Hippocampal formation (tissue), 2 donors: ENCODE measurements at regions not wholly inside any gene's neighbourhood (a gene's known extent, or its start where the extent isn't known, plus 50 kb on each side); places are given as distances from the start of the nearest gene placed in this dataset.
"Not testable (repeated sequence)": the region's sequence is repeated elsewhere in the genome, so short reads cannot be mapped to it uniquely, and the experiment has no call there.

ENCODE experiments used
- DNase-seq, 2 donors: peaks; one replicate each; lab custom pipeline; 2025; lab: John Stamatoyannopoulos, UW

DNA sequence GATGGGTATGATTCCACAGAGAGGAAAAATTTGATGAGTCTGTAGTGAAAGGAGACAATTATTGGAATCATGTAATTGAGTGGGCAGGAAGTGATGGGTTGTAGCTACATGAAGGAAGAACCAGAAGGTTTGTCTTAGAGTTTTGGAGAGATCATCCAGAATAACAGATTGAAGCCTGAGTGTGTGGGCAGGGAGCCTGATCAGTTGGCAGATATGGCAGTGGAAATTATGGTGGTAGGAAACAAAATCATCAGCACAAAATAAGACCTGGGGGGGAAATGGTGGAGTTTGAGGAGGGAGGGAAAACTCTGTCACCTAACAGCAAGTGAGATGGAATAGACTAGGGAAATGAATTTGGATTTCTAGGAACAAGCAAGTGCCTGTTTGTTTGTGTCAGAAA lies 606.6 kb upstream of the MAP3K7 start:
- DNase-seq: no peak

DNA sequence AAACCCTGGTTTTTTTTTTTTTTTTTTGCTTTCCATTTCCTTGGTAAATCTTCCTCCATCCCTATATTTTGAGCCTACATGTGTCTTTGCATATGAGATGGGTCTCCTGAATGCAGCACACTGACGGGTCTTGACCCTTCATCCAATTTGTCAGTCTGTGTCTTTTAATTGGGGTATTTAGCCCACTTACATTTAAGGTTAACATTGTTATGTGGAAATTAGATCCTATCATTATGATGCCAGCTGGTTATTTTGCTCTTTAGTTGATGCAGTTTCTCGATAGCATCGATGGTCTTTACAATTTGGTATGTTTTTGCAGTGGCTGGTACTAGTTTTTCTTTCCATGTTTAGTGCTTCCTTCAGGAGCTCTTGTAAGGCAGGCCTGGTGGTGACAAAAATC lies 603.2 kb upstream of the MAP3K7 start:
- DNase-seq: not testable (repeated sequence)

- DNase-seq: no peak
These were observed 598.2 kb upstream of the MAP3K7 start for GRCh38 chr6:91185072-91185471.

GRCh38 chr6:91181416-91181815 lies 594.5 kb upstream of the MAP3K7 start:
- DNase-seq: no peak

- no peak for DNase-seq
These were observed 586.8 kb upstream of the MAP3K7 start for GRCh38 chr6:91173651-91174050.

DNA sequence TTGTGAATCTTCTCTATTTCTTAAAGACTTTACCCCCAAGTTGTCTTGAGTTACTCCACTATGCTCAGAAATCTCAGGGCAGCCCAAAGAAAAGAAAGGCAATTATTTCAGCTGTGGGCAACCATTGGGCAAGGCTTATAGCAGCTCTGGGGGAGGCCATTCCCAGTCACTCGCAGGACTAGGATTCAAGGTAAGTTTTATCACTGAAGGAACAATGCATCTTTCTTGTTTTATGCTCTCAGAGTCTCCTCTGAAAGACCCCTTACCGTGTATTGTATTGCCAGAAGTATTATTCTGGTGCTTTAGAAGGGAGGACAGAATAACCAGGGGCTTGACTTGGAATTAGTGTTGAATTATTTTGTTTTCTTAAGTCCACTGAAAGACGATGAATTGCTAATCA lies 586.3 kb upstream of the MAP3K7 start:
- no peak for DNase-seq

GRCh38 chr6:91171754-91172462 lies 585.0 kb upstream of the MAP3K7 start:
- DNase-seq: no peak

DNA sequence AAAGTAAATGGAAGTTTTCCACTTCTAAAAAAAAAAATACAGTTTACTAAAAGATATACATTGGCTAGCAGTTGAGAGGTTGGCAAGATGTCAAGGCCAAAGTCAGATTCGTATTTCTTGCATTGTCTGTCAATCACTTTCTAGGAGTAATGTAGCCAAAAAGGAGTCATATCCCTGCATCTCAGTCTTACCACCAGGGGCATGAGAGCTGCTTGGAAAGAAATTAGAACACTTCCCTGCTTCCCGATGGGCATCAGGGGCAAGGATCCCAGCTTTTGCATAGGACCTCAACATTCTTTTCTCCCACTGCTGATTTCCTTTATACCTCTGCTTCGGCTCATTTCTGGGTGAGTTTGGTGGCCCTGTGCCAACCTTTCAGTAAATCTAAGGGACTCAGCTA lies 581.0 kb upstream of the MAP3K7 start:
- DNase-seq: no peak

DNA sequence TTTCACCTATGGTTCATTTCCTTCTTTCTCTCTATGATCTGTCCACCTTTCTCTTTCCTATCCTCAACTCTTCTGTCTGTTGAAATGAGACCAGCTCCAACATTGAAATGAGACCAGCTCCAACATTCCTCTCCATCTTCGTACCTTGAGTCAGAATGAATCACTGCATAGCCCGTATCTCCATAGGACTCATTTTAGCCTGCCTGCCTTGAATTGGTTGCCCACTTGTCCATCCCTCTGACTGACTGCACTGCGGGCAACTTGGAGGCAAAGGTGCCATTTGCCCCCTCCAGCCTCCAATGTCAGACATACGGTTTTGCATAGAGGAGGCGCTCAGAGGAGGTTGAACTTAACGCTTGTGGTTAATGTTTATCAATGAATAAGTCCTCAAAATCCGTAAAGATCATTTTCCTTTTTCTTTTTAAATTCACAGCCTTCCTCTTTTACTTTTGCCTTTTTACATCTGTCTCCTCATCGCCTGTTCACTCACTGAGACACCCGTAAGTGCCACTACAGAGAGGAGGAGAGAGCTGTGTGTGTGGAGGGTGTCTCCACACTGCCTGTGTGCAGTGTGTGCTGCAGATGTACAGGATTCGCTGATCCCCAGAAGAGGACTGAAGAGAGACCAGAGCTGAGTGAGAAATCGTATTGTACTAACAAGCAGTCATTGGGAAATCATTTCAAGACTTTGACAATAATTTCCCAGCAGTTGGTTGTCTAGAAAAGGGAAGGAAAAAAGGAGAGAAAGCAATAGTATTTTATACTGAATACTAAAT lies 579.6 kb upstream of the MAP3K7 start:
- DNase-seq: no peak

DNA sequence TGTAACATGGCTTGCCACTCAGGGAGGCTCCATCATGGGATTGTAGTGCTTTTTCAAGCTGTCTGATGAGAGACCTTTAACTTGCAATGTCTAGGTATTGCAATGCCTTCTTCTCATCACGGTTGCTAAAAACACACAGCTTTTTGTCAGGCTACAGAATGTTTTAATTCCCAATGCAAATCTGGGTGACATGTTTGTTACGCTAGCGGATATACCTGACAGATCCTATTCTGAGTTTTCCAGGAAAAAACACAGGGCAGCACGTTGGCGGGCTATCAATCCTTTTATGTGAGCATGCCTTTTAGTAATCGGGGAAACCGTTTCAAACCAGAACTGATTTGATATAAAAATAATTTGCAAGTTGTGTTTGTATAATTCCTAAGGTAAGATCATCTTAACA lies 577.2 kb upstream of the MAP3K7 start:
- no peak for DNase-seq

- DNase-seq: no peak
These were observed 574.4 kb upstream of the MAP3K7 start for GRCh38 chr6:91161246-91161645.

DNA sequence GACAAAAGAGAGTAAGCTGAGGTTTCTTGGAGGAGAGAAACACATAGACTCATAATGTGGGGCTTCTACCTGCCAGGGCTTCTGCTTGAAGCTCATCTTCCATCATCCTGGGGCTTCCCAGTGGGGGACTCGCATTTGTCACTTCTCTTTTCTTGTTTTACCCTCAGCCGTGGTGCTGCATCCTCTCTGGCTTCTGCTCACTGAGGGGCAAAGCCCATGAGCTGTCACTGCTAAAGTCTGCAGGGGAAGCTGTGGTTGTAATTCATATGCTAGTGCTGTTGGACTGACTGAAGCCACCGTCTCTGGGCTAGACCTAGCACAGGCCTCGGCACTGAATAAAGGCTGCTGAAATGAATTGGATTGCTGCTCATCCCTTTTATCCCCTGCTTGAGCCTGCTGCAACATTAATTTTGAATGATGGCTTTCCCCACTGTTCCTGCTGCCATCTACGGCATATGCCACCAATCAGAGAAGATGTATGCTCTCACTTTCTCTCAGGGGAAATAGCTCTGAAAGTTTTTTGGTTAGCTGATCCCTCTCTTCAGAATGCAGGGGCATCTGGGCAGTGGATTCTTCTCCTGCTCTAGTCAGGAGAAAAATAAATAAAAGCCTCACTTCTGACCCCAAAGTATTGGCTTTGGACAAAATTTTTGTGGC lies 568.4 kb upstream of the MAP3K7 start:
- no peak for DNase-seq

DNA sequence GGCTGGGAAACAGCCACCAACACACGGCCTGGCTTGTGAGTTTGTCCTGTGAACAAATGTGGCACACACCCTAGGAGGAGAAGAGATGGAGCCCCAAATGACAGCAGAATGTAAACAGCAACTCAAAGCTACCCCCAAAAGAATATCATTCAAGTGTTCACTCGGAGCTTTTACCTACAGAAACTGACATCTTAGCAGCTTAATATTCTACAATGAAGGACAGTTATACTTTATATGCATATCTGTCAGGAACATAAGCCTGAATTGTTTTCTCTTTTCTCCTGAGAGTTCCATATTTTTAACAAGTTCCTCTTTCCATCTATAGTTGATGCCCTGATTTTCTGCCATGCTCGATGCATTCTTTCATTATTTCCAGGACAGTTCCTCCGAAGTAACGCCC lies 566.0 kb upstream of the MAP3K7 start:
- DNase-seq: no peak

DNA sequence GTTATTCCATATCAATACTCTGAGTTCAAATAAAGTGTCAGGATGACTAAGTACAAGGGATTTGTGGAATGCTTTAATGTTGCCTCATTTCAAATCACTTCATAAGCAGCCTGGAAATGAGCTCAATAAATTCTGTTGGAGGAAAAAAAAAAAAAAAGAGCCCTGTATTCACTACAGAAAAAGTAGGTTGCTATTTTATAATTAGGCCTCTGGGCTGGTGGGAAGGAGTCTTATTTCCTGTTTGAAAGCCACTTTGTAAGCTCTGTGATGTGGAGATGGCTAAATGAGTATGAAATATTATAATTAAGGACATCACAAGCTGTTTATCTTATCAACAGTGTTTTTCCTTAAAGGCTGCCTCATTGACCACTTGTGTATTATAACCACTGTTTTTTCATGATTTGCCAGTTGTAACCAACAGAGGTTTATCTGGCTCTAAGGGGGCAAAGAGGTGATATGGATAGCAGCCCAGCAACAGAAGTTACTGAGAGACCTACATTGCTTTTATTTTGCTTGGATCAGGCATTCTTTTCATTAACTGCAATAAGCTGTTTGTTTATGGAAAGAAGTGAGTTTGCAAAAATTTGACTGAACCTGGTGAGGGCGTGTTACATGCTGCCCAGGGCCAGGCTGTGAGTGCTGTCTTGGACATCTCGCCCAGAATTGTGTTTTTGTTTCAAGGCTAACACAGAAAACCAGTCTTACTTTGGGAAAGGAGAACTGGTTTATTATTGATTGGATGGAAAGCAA lies 563.3 kb upstream of the MAP3K7 start:
- DNase-seq: no peak

GRCh38 chr6:91149246-91149955 lies 562.5 kb upstream of the MAP3K7 start:
- no peak for DNase-seq

GRCh38 chr6:91144126-91144525 lies 557.3 kb upstream of the MAP3K7 start:
- no peak for DNase-seq

DNA sequence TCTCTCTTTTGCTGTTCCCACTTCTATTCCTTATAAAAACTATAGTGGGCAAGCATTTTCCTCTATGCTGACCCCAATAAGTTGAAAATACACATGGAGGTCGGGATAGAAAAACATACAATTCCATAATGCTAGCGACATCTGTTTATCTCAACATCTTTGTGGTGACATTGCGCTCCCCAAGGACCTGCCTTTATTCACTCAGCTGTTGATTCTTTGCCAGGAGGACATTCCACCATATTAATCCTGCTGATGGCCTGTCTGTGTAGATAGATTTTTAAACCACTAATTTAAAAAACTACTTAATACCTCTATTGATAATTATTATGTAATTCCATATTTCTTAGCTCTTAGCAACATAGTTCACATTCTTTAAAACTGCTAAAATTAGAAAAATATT lies 555.3 kb upstream of the MAP3K7 start:
- no peak for DNase-seq

GRCh38 chr6:91141346-91141745 lies 554.5 kb upstream of the MAP3K7 start:
- no peak for DNase-seq

GRCh38 chr6:91140449-91140848 lies 553.6 kb upstream of the MAP3K7 start:
- DNase-seq: no peak

DNA sequence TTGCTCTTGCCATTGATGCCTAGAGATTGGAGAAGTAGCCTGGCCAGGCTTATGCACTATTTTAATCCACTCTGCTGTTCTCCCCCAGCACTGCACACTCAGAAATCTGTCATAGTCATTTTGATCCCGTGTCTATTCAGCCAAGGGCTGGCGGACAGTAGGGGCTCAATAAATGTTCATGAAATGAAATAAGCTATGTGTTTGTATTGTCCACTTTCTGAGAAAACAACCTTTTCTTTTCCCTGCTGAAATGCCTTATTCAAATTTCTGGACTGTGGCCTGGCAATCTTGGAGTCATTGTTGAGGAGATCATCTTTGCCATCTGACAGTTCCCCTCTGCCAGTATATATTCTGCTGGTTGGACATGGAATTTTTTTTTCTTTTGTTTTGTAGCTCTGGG lies 550.4 kb upstream of the MAP3K7 start:
- DNase-seq: no peak

- DNase-seq: no peak
These were observed 548.7 kb upstream of the MAP3K7 start for GRCh38 chr6:91135406-91136103.
